GM21367 (cell line): ENCODE measurements at regions not wholly inside any gene's neighbourhood (a gene's known extent, or its start where the extent isn't known, plus 50 kb on each side); places are given as distances from the start of the nearest gene placed in this dataset.
"Not testable (repeated sequence)": the region's sequence is repeated elsewhere in the genome, so short reads cannot be mapped to it uniquely, and the experiment has no call there.

Experiments used
- ATAC-seq: cut with Tn5 transposase; IDR thresholded peaks from one replicate; pipeline ENCODE4 v1.9.1; 2021; ENCODE audit not compliant: unreplicated experiment

DNA sequence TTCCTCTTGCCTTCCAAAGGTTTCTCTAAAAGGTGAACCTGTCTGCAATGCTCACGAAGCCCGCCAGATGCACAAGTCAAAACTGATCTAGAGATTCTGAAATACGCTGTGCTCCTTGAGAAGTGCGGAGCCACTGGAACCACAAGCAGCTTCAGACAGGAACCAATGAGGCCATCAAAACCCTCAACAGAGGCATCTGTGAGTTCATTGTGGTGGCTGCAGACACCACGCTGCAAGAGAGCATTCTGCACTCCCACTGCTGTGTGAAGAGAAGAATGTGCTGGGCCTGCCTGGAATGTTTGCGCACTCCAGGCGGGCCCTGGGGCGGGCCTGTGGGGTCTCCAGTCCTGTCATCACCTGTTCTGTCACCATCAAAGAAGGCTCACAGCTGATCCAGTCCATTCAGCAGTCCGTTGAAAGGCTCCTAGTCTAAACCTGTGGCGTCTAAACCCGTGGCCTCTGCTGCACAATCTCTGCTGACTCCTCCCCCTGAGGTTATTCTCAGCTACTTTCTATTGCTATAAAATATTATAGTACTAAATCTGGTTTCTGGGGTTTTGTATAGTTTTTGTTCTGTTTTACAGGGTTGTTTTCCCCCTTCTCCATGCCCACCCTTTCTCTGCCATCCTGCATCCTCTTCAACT lies 187.4 kb downstream of the FAM72C start:
- not testable (repeated sequence) for ATAC-seq

DNA sequence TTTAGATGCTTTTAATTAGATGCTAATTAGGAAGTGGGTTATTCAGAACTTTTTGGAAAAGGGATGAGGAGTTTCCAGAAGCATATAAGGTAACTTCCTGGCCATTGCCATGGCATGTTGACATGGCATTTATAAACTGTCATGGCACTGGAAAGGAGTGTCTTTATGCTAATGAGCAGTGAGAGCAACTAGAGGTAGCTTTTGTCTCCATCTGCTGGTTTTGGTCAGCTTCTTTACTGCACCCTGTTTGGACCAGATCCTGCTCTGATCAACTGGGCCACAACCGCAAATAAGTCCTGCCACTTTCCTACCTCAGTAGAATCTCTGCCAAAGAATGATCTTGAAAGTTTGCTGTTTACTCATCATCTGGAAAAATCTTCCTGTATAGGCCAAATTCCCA lies 193.6 kb downstream of the FAM72C start:
- not testable (repeated sequence) for ATAC-seq

DNA sequence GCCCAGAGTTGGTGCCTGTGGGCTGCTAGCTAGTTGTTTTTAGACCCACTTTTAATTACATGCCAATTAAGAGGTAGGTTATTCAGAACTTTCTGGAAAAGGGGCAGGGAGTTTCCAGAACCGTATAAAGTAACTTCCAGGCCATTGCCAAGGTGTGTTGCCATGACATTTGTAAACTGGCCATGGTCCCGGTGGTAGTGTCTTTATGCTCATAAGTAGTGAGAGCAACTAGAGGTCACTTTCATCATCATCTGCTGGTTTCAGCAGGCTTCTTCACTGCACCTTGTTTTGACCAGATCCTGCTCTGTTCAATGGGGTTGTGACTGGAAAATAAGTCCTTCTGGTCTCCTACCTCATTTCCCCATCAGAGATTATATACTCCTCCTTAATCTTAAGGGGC lies 207.0 kb downstream of the FAM72C start:
- not testable (repeated sequence) for ATAC-seq

DNA sequence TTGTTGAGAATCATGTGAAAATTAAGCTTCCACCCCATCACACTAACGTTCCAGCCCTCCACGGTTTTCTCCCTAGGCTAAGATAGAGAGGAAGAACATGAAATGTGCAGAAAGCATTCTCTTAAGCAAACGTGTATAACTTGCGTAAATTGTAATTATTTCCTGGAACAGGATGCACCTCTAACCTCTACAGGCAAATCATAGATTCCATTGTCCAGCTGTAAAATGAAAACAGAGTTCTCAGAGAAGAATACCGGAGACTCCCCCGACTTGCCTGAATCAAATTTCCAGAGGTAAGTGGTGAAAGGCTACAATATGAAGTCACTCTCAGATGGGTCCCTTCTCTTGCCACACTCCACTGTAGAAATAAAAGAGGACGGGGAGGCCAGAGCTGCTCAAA lies 211.4 kb downstream of the FAM72C start:
- not testable (repeated sequence) for ATAC-seq

DNA sequence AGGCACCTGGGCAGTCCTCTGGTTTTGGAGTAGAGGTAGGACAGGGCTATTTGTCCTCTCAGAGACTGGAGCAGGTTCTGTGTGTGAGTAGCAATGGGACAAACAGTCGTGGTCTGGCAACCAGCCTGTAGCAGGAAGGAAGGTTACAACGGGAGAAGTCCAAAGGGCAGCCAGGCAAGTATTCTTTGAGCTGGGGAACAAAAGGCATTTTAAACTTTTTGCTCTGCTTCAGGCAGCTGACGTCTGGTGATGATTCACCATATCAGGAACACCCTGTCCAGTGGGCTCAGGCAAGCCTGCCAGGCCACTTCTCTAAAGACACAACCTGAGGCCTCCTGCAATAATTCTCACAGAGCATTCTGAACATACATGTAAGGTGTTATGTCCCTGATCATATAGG lies 215.8 kb downstream of the FAM72C start:
- not testable (repeated sequence) for ATAC-seq

DNA sequence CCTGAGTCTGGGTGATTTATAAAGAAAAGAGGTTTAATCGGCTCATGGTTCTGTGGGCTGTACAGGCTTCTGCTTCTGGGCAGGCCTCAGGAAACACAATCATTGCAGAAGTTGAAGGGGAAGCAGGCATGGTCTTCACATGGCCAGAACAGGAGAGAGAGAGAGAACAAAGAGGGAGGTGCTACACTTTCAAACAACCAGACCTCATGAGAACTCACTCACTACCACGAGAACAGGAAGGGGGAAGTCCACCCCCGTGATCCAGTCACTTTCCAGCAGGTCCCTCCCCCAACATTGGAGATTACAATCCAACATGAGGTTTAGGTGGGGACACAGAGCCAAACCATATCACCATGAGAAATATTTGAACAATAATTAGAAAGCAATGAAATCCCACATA lies 222.9 kb downstream of the FAM72C start:
- no peak for ATAC-seq

DNA sequence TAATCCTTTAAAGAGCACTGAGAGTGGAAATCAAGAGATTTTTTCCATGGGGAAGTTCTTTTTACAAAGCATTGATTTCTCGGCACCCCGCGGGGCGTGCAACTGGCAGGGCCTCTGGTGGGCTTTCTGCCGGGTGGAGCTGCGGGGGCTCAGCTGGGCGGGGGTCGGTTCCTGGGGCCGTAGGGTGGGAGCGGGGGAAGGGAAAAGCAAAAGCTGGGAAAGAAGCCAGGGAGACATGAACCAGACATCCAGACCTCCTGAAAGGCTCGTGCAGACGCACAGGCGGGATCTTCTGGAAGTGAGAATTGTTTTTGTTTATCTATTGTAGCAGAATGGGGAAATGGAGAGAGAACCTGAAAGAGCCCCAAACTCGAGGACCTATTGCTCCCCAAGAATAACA lies 235.2 kb downstream of the FAM72C start:
- ATAC-seq: no peak

DNA sequence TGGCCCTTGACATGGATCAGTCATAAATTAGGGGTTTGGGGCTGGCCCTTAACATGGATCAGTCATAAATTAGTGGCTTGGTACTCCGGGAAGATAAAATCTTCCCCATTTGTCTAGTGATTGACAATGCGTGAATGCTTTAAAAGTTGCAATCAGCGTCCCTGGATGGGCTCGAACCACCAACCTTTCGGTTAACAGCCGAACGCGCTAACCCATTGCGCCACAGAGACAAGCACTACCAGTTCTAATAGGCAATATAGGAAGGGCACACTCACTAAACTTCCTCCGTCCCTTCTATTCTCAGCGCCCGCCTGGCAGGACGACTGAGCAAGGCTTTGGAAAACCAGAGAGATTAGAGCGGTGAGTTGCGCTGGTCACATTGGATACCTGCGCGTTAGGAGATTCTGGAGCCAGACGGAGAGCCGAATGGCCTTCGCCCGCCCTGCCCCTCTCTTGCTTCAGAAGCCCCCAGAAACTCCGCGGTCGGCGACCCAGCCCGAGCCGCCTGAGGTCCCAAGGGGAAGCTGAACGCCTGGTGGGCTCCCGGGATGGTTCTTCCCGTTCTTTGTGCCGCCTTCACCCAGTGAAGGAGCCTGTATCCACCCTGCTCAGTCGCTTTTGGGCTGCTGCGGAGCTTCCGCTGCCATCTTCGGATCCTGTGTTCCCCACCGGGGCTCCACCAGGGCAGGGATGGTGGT lies 235.9 kb downstream of the FAM72C start:
- no peak for ATAC-seq

DNA sequence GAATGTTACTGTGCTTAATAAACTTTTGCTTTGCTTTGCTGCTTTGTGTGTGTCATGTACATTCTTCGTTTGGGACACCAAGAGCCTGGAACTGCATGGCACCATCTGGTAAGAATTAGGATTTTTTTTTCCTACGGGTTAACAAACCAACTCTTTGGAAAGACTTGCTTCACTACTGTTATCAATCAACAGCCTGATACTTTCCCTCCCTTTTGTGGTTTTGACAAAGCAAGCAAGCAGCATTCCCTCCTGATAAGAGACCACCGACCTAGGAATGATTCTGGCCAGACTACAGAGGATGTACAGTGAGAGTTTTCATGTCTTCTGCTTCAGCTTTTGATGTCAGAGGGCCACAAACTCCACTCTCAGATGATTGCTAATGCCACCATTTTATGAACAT lies 237.5 kb downstream of the FAM72C start:
- ATAC-seq: not testable (repeated sequence)

DNA sequence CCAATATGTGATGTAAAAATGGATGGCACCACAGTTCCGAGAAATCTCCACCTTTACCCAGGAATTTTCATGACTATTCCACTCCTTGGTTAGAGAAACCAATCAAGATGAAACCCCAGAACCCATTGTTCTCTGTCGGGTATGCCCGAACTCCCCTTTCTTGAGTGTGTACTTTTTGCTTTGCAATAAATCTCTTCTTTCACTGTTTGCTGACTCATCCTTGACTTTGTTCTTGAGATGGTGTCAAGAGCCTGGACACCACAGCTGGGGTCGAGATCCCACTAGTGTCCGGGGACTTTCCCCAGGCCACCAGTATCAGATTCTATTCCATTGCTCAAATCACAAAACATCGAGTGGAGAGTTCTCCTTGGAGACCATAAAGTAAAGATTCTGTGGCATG lies 240.9 kb downstream of the FAM72C start:
- ATAC-seq: not testable (repeated sequence)

DNA sequence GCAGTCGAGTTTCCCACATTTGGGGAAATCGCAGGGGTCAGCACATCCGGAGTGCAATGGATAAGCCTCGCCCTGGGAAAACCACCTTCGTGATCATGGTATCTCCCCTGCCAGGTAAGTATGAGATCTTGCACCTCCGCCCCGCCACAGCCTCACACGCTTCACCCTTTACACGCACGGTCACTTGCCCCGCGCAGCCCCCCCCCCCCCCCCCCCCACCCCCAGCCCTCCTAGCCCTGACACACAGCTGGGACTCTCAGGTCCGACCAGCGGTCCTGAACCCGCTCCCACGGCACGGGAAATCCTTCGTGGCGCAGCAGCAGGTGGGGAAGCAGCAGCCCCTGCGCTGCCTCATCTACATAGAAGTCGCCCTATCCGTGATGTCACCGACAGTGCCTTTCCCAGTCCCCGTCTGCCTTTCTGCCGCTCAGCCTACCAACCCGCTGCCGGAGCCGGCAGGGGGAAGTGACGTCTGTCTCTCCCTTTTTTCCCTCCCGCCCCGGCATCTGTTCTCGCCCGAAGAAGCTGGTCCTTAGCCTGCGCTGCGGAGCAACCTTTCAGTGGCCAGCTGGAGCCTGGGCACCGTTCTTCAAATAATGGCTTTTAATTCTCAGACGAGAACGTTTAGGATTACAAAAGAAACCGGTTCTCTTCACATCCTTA lies 242.2 kb downstream of the FAM72C start:
- ATAC-seq: peak; percentile 76

DNA sequence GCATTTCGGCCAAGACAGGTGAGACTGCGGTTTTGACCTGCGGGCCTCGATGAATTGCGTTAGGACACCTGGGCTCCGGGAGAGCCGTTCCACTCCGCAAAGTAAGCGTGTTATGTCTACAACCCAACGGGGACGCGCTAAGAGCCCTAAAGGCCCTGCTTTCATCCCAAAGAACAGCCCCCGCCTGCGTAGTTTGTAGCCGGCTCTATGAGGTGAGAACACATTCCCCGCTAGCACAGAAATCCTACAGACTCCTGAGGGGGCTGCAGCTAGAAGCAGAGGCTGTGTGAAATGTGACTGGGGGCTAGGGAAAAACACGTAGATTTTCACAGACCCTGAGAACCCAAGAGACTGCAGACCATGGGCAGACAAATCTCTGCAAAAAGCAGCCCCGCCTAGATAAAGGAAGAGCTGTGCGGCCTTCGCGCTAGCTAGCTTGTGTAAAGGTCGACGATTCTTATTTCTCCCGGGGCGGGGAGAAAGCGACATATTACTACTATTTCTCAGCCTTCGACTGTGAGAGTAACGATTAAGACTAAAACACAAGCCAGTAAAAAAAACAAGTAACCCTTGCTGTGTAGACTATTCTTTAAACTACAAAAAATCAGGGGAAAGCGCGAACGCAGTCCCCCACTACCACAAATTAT lies 242.9 kb downstream of the FAM72C start:
- peak; percentile 89 for ATAC-seq

DNA sequence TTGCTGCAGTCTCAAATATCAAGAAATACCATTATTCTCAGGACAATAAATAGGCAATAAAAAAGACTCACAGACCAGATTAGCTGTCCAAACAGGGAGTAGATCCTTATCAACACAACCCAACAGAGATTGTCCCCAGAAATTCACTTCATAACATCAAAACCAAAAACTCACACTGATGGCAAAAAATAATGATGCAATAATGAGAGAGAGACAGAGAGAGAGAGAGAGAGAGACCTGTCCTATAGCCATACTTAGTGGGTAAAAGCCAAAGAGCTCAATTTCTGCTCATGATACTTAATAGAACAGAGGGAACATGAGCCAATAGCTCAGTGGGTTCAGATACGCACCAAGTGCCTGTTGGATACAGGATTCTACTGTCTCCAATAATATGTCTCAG lies 244.5 kb downstream of the FAM72C start:
- ATAC-seq: no peak

DNA sequence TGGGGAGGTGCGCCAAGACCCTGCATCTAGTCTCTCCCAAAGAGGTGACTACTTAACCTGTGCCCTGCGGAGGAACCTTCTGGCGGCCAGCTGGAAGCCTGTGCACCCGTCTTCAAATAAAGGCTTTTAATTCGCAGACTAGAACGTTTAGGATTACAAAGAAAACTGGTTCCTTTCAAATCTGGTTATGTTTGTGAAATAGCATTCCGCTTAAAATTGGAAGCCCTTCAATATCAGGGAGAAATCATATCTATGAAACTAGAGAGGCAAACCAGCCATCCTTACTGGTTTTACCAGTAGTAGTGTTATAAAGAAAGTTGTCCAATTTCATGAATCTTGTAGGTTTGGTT lies 250.8 kb downstream of the FAM72C start:
- ATAC-seq: no peak

DNA sequence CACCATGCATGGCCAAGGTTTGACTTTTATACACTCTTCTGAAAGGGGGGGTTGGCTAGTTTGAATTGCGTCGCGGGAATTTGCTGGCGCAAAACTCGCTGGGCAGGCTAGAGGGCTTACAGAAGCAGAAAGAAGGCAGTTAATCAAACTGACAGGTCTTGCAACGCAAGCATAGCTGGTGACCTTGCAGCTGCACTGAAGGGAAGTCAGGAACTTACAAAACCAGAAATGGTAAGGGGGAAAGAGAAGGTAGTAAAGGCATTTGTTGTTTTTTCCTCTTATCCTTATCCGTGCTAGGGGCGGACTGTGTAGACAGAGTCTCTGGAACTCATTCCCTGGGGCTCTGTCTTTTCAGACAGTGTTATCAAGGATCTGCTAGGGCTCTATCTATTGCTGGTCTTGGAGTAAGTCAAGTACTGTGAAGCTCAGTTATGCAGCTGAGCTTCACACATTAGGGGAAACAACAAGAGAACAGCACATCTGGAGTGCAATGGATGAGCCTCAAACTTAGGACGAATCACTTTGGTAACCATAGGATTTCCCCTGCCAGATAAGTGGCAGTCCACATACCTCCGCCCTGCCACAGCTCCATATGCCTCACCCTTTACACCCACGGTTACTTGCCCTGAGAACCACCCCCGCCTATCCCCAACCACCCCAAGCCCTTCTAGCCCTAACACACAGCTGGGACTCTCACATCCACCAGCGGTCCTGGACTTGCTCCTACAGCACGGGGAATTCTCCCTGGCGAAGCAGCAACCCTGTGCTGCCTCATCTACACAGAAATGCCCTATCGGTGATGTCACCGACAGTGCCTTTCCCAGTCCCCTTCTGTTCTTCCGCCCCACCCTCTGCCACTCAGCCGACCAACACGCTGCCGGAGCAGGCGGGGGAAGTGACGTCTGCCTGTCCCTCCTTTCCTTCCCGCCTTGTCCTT lies 251.4 kb downstream of the FAM72C start:
- no peak for ATAC-seq

DNA sequence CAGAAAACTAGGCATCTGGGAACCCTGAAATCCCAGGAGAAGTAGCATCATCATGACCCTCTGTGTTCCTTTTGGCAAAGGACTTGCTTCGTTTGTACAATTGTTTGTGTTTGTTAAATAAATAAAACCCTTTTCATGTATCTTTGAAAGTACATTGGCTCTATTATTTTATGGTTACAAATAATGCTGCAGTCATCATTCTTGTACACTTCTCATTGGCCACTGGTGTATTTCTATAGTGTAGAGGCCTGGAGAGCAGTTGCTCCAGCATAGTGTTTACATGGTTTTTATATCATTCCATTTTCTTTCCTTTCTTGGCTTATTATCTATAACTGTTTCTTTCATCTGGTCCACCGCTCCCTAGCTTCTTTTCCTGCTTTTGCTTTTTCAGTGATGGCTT lies 253.3 kb downstream of the FAM72C start:
- ATAC-seq: no peak

DNA sequence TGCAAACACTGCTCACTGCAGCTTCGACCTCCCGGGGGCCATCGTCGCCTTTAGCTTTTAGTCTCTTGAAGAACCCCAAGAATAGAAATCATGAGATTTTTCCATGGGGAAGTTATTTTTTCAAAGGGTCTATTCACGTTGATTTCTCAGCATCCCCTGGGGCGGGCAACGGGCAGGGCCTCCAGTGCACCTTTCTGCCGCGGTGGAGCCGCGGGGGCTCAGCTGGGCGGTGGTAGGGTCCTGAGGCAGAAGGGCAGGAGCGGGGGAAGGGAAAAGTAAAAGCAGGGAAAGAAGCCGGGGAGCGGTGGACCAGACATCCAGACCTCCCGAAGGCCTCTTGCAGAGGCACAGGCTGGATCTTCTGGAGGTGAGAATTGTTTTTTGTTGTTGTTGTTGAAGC lies 253.8 kb downstream of the FAM72C start:
- ATAC-seq: no peak

DNA sequence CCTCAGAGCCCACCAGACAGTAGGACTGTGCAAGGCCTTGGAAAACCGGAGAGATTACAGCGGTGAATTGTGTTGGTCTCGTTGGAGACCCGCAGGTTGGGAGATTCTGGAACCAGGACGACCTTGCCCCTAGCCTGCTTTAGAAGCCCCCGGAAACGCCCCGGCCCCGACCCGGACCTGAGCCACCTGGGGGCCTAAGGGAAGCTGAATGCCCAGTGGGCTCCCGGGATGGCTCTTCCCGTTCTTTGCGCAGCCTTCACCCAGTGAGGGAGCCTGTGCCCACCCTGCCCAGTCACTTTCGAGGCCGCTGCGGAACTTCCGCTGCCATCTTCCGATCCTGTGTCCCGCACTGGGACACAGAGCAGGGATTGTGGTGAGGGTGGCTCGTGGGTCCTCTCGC lies 254.4 kb downstream of the FAM72C start:
- no peak for ATAC-seq

DNA sequence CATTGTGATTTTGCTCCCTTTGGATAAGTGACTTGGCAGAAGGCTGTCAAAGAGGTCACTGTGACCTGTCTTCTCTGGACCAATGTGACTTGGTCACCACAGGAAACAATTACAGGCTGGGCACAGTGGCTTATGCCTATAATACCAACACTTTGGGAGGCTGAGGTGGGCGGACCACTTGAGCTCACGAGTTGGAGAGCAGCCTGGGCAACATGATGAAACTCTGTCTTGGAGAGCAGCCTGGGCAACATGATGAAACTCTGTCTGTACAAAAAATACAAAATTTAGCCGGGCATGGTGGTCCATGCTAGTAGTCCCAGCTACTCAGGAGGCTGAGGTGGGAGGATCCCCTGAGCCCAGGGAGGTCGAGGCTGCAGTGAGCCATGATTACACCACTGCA lies 256.9 kb downstream of the FAM72C start:
- ATAC-seq: not testable (repeated sequence)

DNA sequence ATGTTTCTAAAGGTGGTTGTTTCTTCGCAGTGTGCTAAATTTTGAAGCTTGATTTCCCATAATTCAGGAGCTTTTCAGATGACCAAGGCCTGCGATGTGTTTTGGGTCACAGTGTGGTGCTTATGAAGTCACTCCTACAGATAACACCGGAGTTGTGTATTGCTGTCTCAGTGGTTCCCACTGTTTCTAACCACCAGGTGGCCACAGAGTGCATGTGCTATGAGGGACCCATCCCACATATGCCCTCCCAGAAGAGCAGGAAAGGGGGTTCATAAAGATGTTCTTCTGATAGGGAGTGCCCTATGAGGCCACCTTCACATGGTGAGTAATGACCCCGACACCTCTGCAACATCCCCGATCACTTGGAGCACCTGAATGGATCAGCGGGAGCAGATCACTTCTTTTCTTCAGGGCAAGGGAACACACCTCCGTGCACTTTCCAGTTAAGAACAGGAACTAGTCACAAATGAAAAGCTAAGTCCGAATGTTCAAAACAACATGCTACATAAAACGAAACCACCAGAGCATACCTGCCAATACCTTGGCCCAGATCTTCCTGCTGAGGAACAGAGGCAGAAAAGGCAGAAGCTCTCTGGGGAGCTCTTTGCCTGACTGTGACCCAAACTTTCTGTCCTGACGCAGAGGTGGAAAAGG lies 262.1 kb downstream of the FAM72C start:
- ATAC-seq: not testable (repeated sequence)
